PC-3 (cell line): ENCODE measurements at regions not wholly inside any gene's neighbourhood (a gene's known extent, or its start where the extent isn't known, plus 50 kb on each side); places are given as distances from the start of the nearest gene placed in this dataset.

Source experiments
- ATAC-seq: fragments of 200-7000 bp; cut with Tn5 transposase; 2 replicates; pipeline ENCODE4 v1.9.1; 2020; ENCODE audit warnings: mild to moderate bottlenecking, moderate library complexity
- BruUV-seq: library from RNA; stranded (reverse); fragments of 400-500 nt; replicated peaks from 2 replicates; lab custom pipeline; 2021; lab: Mats Ljungman, UMichigan
- CTCF ChIA-PET: fragments of 300-600 bp; sonication (Branson Sonifier 250); formaldehyde crosslinking; loops from one replicate; lab custom pipeline; 2022; ENCODE audit warnings: antibody characterized with exemption; lab: Charles Lee
- POLR2A ChIA-PET: fragments of 300-600 bp; sonication (Branson Sonifier 250); formaldehyde crosslinking; loops from one replicate; lab custom pipeline; 2022; ENCODE audit warnings: antibody characterized with exemption; ENCODE audit not compliant: unreplicated experiment; lab: Charles Lee
- DNase-seq: peaks from one replicate; pipeline ENCODE4 v3.0.0-alpha.2; 2015
- H2AFZ ChIP-seq: fragments of 300-600 bp; sonication (generic); 2 replicates; pipeline ENCODE4 v1.6.0; 2016; ENCODE audit warnings: antibody characterized with exemption, low read length
- H3F3A ChIP-seq: fragments of 300-600 bp; sonication (generic); one replicate; pipeline ENCODE4 v1.6.0; 2017; ENCODE audit warnings: antibody characterized with exemption, low read length, control low read depth, mild to moderate bottlenecking; ENCODE audit not compliant: unreplicated experiment
- H3K27ac ChIP-seq: fragments of 300-600 bp; sonication (generic); 2 replicates; pipeline ENCODE4 v1.5.1; 2016; ENCODE audit warnings: mild to moderate bottlenecking, low read length
- H3K27me3 ChIP-seq: fragments of 300-600 bp; sonication (generic); 2 replicates; pipeline ENCODE4 v1.6.1; 2016; ENCODE audit warnings: low read length, mixed read lengths
- H3K36me3 ChIP-seq: fragments of 300-600 bp; sonication (generic); 2 replicates; pipeline ENCODE4 v1.6.1; 2016; ENCODE audit warnings: low read depth, mixed run types, low read length, mixed read lengths
- H3K4me1 ChIP-seq: fragments of 300-600 bp; sonication (generic); 2 replicates; pipeline ENCODE4 v1.5.1; 2016; ENCODE audit warnings: low read length; ENCODE audit not compliant: insufficient read depth
- H3K4me2 ChIP-seq: fragments of 300-600 bp; sonication (generic); 2 replicates; pipeline ENCODE4 v1.6.0; 2016; ENCODE audit warnings: low read length
- H3K4me3 ChIP-seq: fragments of 300-600 bp; sonication (generic); 2 replicates; pipeline ENCODE4 v1.5.1; 2016; ENCODE audit warnings: mild to moderate bottlenecking, low read length, mixed read lengths
- H3K79me2 ChIP-seq: fragments of 300-600 bp; sonication (generic); 2 replicates; pipeline ENCODE4 v1.6.1; 2017; ENCODE audit warnings: low read length, mixed read lengths
- H3K9ac ChIP-seq: fragments of 300-600 bp; sonication (generic); 2 replicates; pipeline ENCODE4 v1.6.0; 2016; ENCODE audit warnings: mild to moderate bottlenecking, low read length
- H3K9me2 ChIP-seq: fragments of 300-600 bp; sonication (generic); replicated peaks from 2 replicates; pipeline ENCODE4 v1.6.1; 2016; ENCODE audit warnings: mixed run types, low read length, mixed read lengths
- H3K9me3 ChIP-seq: fragments of 300-600 bp; sonication (generic); 2 replicates; pipeline ENCODE4 v1.6.1; 2016; ENCODE audit warnings: low read length, mixed read lengths
- H4K20me1 ChIP-seq: fragments of 300-600 bp; sonication (generic); 2 replicates; pipeline ENCODE4 v1.6.1; 2016; ENCODE audit warnings: low read length, mixed read lengths
- EZH2 ChIP-seq: fragments of 300-600 bp; sonication (generic); IDR thresholded peaks from one replicate; pipeline ENCODE4 v1.6.1; 2017; ENCODE audit warnings: antibody characterized with exemption, mild to moderate bottlenecking, low read length; ENCODE audit not compliant: unreplicated experiment
- EZH2phosphoT487 ChIP-seq: fragments of 300-600 bp; sonication (generic); IDR thresholded peaks from 2 replicates; pipeline ENCODE4 v1.6.1; 2018; ENCODE audit warnings: mild to moderate bottlenecking, antibody characterized with exemption, low read length, borderline replicate concordance
- intact Hi-C: fragments of 100-400 bp; cut with micrococcal nuclease; formaldehyde crosslinking; loops from 2 replicates; pipeline ENCODE4 v1.9.0; 2023
- TF ChIP-seq, protein P1 (sequence below): fragments of 300-600 bp; sonication (generic); conservative IDR thresholded peaks from 2 replicates; pipeline ENCODE4 v1.5.1; 2017; ENCODE audit warnings: antibody characterized with exemption, low read depth, mild to moderate bottlenecking, low read length

DNA sequence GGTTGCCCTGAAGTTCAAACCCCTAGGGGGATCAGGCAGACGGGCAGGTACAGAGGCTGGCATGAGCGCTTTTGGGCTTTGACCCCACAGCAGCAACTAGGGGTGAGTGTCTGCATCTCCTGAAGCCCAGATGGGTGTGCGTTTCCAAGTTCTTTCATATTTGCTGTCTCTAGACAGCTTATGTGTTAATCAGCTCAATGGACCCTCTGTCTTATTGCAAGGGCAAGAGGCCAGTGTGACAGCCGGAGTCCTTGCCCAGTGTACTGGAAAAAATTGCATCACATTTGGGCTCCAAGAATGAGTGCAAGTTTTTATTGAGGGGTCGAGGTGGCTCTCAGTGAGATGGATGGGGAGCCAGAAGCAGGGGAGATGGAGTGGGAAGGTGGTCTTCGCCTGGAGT lies 1863.7 kb upstream of the RAG2 start:
- BruUV-seq: no TSS peak
- Histone ChIP-seq H3K27ac (no peak overlapping the region), H4K20me1 (no peaks in the 10 kb centered on the region), H2AFZ (no peak overlapping the region), H3K4me3 (no peak overlapping the region), H3K4me2 (no peak overlapping the region), H3K27me3 (no peaks in the 10 kb centered on the region), H3K4me1 (peaks cover 20% of the 10 kb centered on the region), H3K36me3 (no peaks in the 10 kb centered on the region), H3K9ac (no peak overlapping the region), H3F3A (no peaks in the 10 kb centered on the region), H3K9me3 (no peaks in the 10 kb centered on the region), H3K79me2 (no peaks in the 10 kb centered on the region), H3K9me2 (no peaks in the 10 kb centered on the region)
- TF ChIP-seq EZH2phosphoT487: no peak
- TF ChIP-seq EZH2: no peak
- TF ChIP-seq, protein P1, sequence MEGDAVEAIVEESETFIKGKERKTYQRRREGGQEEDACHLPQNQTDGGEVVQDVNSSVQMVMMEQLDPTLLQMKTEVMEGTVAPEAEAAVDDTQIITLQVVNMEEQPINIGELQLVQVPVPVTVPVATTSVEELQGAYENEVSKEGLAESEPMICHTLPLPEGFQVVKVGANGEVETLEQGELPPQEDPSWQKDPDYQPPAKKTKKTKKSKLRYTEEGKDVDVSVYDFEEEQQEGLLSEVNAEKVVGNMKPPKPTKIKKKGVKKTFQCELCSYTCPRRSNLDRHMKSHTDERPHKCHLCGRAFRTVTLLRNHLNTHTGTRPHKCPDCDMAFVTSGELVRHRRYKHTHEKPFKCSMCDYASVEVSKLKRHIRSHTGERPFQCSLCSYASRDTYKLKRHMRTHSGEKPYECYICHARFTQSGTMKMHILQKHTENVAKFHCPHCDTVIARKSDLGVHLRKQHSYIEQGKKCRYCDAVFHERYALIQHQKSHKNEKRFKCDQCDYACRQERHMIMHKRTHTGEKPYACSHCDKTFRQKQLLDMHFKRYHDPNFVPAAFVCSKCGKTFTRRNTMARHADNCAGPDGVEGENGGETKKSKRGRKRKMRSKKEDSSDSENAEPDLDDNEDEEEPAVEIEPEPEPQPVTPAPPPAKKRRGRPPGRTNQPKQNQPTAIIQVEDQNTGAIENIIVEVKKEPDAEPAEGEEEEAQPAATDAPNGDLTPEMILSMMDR: no peak
- ChIA-PET CTCF (no interaction called here), POLR2A (interaction anchor here (0.7 kb wide), 1 partner anchor 783 kb away, joined by 4 read pairs; no protein-coding TSS in a partner anchor)
- no peak for ATAC-seq
- no peak for DNase-seq
- intact Hi-C loops: loop anchor here (1.0 kb wide), 2 partner anchors 86 to 330 kb away; no protein-coding TSS in a partner anchor

- Histone ChIP-seq H3K4me2 (peak overlapping the region; percentile 82), H3K9me2 (no peaks in the 10 kb centered on the region), H2AFZ (0 out of 2 replicates have a peak overlapping the region, but pooled peaks have one; percentile 14), H3K4me1 (peaks cover 27% of the 10 kb centered on the region), H3F3A (no peaks in the 10 kb centered on the region), H3K36me3 (no peaks in the 10 kb centered on the region), H4K20me1 (no peaks in the 10 kb centered on the region), H3K27ac (peak overlapping the region; percentile 89), H3K9ac (peak overlapping the region; percentile 36; the same call in 1 of the 2 replicates), H3K79me2 (no peaks in the 10 kb centered on the region), H3K4me3 (peak overlapping the region; percentile 48), H3K27me3 (no peaks in the 10 kb centered on the region), H3K9me3 (no peaks in the 10 kb centered on the region)
- BruUV-seq: no TSS peak
- CTCF ChIA-PET: interaction anchor here (0.7 kb wide), 1 partner anchor 318 kb away, joined by 3 read pairs; no protein-coding TSS in a partner anchor
- POLR2A ChIA-PET: interaction anchor here (0.6 to 0.7 kb wide), 3 partner anchors 9 to 784 kb away, joined by 3 to 4 read pairs (median 4); no protein-coding TSS in a partner anchor
- peak; percentile 88 for DNase-seq
- TF ChIP-seq EZH2 (no peak), EZH2phosphoT487 (no peak)
- TF ChIP-seq, protein P1: no peak
- intact Hi-C loops: loop anchor here (1.0 kb wide), 2 partner anchors 86 to 330 kb away; no protein-coding TSS in a partner anchor
- ATAC-seq: peak; percentile 90
Measured at GRCh38 chr11:38460896-38461295, 1862.9 kb upstream of the RAG2 start.

GRCh38 chr11:38460429-38460828 lies 1862.4 kb upstream of the RAG2 start:
- peak overlapping the region; percentile 36; the same call in 1 of the 2 replicates for H3K9ac ChIP-seq
- ChIA-PET POLR2A (interaction anchor here (0.6 to 0.7 kb wide), 2 partner anchors 9 to 41 kb away, joined by 3 to 4 read pairs; no protein-coding TSS in a partner anchor), CTCF (interaction anchor here (0.7 kb wide), 1 partner anchor 318 kb away, joined by 3 read pairs; no protein-coding TSS in a partner anchor)
- peak overlapping the region; percentile 82 for H3K4me2 ChIP-seq
- H3K36me3 ChIP-seq: no peaks in the 10 kb centered on the region
- ATAC-seq: peak; percentile 43
- no TSS peak for BruUV-seq
- peak overlapping the region; percentile 89 for H3K27ac ChIP-seq
- H3K9me3 ChIP-seq: no peaks in the 10 kb centered on the region
- no peaks in the 10 kb centered on the region for H3F3A ChIP-seq
- no peaks in the 10 kb centered on the region for H3K9me2 ChIP-seq
- no peaks in the 10 kb centered on the region for H3K79me2 ChIP-seq
- 0 out of 2 replicates have a peak overlapping the region, but pooled peaks have one; percentile 14 for H2AFZ ChIP-seq
- TF ChIP-seq EZH2phosphoT487 (no peak), EZH2 (no peak)
- TF ChIP-seq, protein P1: no peak
- DNase-seq: peak; percentile 80
- no peaks in the 10 kb centered on the region for H3K27me3 ChIP-seq
- peaks cover 31% of the 10 kb centered on the region for H3K4me1 ChIP-seq
- peak overlapping the region; percentile 48 for H3K4me3 ChIP-seq
- intact Hi-C loops: no loop called here
- no peaks in the 10 kb centered on the region for H4K20me1 ChIP-seq
